Fibroblast of lung (primary cell): ENCODE measurements at regions not wholly inside any gene's neighbourhood (a gene's known extent, or its start where the extent isn't known, plus 50 kb on each side); places are given as distances from the start of the nearest gene placed in this dataset.

Source experiments
- EZH2 ChIP-seq: IDR thresholded peaks from 2 replicates; pipeline ENCODE4 v1.5.1; 2012; ENCODE audit warnings: low read length, control low read depth, mild to moderate bottlenecking; ENCODE audit errors: missing control alignments
- TF ChIP-seq, protein P1 (sequence below), 2 donors: IDR thresholded peaks in 1 of 2; conservative IDR thresholded peaks in 1 of 2; 1 replicate in 1 of 2; 2 replicates in 1 of 2; pipeline ENCODE4 v1.5.1; 2011 to 2012; ENCODE audit warnings: low read length in 2 of 2, control low read depth in 1 of 2, inconsistent platforms in 1 of 2, low read depth in 1 of 2, mild to moderate bottlenecking in 1 of 2

DNA sequence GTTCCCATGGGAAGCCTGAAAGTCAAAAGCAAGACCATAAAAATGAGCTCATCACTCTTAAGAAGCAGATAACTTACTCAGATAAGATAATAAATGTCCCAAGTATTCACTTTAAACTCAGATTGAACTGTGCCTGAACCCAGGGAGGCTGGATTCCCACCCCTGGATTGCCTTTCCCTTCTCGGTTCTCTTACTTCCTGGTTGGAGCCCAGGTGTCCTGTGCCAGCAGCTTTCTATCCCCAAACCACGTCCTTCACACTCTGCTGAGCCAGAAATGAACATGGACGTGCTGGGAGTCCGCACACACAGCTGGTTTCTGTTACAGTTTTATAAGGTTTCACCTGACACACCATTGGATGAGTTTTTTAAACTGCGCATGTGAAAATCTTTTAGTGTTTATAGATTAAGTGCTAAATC lies 636.2 kb upstream of the IGFBP3 start:
- TF ChIP-seq, protein P1, sequence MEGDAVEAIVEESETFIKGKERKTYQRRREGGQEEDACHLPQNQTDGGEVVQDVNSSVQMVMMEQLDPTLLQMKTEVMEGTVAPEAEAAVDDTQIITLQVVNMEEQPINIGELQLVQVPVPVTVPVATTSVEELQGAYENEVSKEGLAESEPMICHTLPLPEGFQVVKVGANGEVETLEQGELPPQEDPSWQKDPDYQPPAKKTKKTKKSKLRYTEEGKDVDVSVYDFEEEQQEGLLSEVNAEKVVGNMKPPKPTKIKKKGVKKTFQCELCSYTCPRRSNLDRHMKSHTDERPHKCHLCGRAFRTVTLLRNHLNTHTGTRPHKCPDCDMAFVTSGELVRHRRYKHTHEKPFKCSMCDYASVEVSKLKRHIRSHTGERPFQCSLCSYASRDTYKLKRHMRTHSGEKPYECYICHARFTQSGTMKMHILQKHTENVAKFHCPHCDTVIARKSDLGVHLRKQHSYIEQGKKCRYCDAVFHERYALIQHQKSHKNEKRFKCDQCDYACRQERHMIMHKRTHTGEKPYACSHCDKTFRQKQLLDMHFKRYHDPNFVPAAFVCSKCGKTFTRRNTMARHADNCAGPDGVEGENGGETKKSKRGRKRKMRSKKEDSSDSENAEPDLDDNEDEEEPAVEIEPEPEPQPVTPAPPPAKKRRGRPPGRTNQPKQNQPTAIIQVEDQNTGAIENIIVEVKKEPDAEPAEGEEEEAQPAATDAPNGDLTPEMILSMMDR (conservative IDR thresholded peaks at IDR 0.05 in 1 of 2, IDR thresholded peaks at IDR 0.05 in 1 of 2; ENCODE audit: low read depth in 1 of 2, low read length in 2 of 2), result no peak
- no peak for TF ChIP-seq EZH2
